ENCODE measurements at regions not wholly inside any gene's neighbourhood (a gene's known extent, or its start where the extent isn't known, plus 50 kb on each side); places are given as distances from the start of the nearest gene placed in this dataset.

- Mint-ChIP-seq H3K36me3 (no peaks in the 10 kb centered on the region), H3K27me3 (no peaks in the 10 kb centered on the region), H3K4me3 (no peak overlapping the region), H3K4me1 (ENCODE audit: unreplicated experiment) (no peaks in the 10 kb centered on the region), H3K9me3 (peaks cover 9% of the 10 kb centered on the region), H3K27ac (no peak overlapping the region)
- no peak for TF ChIP-seq CTCF (conservative IDR thresholded peaks at IDR 0.05)
- DNase-seq (ENCODE audit: extremely low spot score, unreplicated experiment): no peak
Observed at GRCh38 chr4:13193662-13194061, 290.5 kb downstream of the RAB28 start.

- no peak for DNase-seq (ENCODE audit: extremely low spot score, unreplicated experiment)
- Mint-ChIP-seq H3K4me3 (no peak overlapping the region), H3K27ac (no peak overlapping the region), H3K27me3 (no peaks in the 10 kb centered on the region), H3K4me1 (ENCODE audit: unreplicated experiment) (no peaks in the 10 kb centered on the region), H3K9me3 (peaks cover 9% of the 10 kb centered on the region), H3K36me3 (no peaks in the 10 kb centered on the region)
- no peak for TF ChIP-seq CTCF (conservative IDR thresholded peaks at IDR 0.05)
Observed at GRCh38 chr4:13190093-13190721, 293.9 kb downstream of the RAB28 start.

DNA sequence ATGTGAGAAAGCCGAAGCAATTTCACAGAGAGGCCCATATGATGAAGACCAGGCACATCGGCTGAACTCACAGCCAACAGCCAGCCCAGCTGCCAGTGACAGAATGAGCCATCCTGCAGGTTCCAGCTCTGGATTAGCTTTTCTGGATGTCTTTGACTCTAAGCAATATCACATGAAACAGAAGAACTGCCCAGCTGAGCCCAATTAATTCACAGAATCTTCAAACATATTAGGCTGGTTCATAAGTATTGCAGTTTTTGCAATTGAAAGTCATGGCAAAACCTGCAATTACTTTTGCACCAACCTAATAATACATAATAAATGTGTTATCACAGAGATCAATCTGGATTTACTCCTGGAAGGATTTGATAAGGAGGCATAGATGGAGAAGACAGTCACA, 299.9 kb downstream of the RAB28 start:
- no peak overlapping the region for H3K27ac Mint-ChIP-seq
- H3K4me3 Mint-ChIP-seq: no peak overlapping the region
- H3K27me3 Mint-ChIP-seq: no peaks in the 10 kb centered on the region
- no peaks in the 10 kb centered on the region for H3K36me3 Mint-ChIP-seq
- H3K9me3 Mint-ChIP-seq: no peaks in the 10 kb centered on the region
- no peak for TF ChIP-seq CTCF (conservative IDR thresholded peaks at IDR 0.05)
- DNase-seq (ENCODE audit: extremely low spot score, unreplicated experiment): no peak
- no peaks in the 10 kb centered on the region for H3K4me1 Mint-ChIP-seq (ENCODE audit: unreplicated experiment)

GRCh38 chr4:13182133-13182532, 302.0 kb downstream of the RAB28 start:
- H3K27ac Mint-ChIP-seq: no peak overlapping the region
- H3K27me3 Mint-ChIP-seq: no peaks in the 10 kb centered on the region
- H3K9me3 Mint-ChIP-seq: no peaks in the 10 kb centered on the region
- no peak overlapping the region for H3K4me3 Mint-ChIP-seq
- no peak for DNase-seq (ENCODE audit: extremely low spot score, unreplicated experiment)
- no peak for TF ChIP-seq CTCF (conservative IDR thresholded peaks at IDR 0.05)
- H3K4me1 Mint-ChIP-seq (ENCODE audit: unreplicated experiment): no peaks in the 10 kb centered on the region
- H3K36me3 Mint-ChIP-seq: no peaks in the 10 kb centered on the region

DNA sequence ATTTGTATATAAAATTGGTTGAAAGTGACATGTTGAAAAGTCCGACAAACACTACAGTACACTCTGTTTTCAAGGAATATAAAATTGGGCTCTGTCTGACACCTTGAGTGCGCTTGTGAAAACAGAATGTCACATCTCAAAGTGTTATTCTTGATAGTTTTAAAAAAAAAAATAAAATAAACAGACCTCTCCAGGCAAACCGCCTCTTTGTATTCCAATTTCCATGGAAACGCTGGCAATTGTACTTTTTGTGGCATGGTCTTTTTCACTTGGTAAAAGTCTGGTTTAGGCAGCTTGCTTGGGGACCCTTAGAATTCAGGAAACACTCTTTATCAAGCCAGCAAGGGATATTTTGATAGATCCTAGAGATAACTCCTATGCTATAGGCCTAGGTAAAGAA, 302.5 kb downstream of the RAB28 start:
- H3K36me3 Mint-ChIP-seq: no peaks in the 10 kb centered on the region
- H3K27ac Mint-ChIP-seq: no peak overlapping the region
- no peak for DNase-seq (ENCODE audit: extremely low spot score, unreplicated experiment)
- H3K4me1 Mint-ChIP-seq (ENCODE audit: unreplicated experiment): peaks cover 2% of the 10 kb centered on the region
- no peak overlapping the region for H3K4me3 Mint-ChIP-seq
- TF ChIP-seq CTCF (conservative IDR thresholded peaks at IDR 0.05): no peak
- H3K27me3 Mint-ChIP-seq: no peaks in the 10 kb centered on the region
- H3K9me3 Mint-ChIP-seq: no peaks in the 10 kb centered on the region

- H3K9me3 Mint-ChIP-seq: peaks cover 2% of the 10 kb centered on the region
Observed at GRCh38 chr4:13180701-13181100, 303.4 kb downstream of the RAB28 start.

More at GRCh38 chr4:13180701-13181100, 303.4 kb downstream of the RAB28 start:
- H3K4me3 Mint-ChIP-seq: no peak overlapping the region
- H3K27me3 Mint-ChIP-seq: no peaks in the 10 kb centered on the region
- H3K4me1 Mint-ChIP-seq (ENCODE audit: unreplicated experiment): peaks cover 10% of the 10 kb centered on the region
- H3K27ac Mint-ChIP-seq: no peak overlapping the region
- TF ChIP-seq CTCF (conservative IDR thresholded peaks at IDR 0.05): no peak
- no peak for DNase-seq (ENCODE audit: extremely low spot score, unreplicated experiment)
- H3K36me3 Mint-ChIP-seq: peaks cover 1% of the 10 kb centered on the region

Data from type B pancreatic cell (in vitro differentiated cells).